ENCODE measurements at regions not wholly inside any gene's neighbourhood (a gene's known extent, or its start where the extent isn't known, plus 50 kb on each side); places are given as distances from the start of the nearest gene placed in this dataset.
A peak's percentile ranks its signal among the peaks of the same experiment; 100 is the strongest.
"Not testable (repeated sequence)": the region's sequence is repeated elsewhere in the genome, so short reads cannot be mapped to it uniquely, and the experiment has no call there.

DNA sequence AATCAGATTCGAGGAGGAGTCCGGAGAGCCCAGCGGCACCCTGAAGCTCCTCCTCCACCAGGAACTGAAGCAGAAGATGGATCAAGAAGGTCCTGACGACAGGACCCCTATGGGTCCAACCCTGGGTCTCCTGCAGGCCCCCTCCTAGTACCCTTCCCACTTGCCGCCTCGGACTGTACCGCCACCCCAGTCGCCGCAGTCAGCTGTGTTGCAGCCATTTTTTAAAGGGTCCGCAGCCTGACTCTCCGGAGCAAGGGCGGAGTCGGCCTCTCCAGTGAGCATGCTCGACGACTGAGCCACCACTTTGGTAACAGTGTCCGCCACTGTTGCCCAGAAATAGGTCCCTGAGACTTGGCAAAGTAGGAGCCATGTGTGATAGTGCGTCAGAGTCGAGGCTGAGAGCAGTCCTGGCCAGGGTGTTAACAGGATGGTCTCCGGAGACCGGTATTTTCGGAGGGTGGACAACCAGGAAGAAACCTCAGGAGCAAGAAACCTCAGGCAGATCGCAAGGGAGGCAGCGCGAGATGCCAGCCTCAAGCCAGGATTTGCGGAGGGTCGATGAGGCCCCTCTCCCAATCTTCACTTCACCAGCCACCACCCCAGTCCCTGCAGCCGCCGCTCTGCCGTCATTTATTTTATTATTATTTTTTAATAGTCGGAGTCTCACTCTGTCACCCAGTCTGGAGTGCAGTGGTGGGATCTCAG is 294.6 kb upstream of the ZNF337 start:
- Histone ChIP-seq H3K27me3 (ENCODE audit: control insufficient read depth, insufficient read depth, low read length) (peaks cover under 1% of the 10 kb centered on the region), H3K36me3 (ENCODE audit: control insufficient read depth, insufficient read depth, low read length) (no peaks in the 10 kb centered on the region), H3K4me3 (ENCODE audit: low read depth, low read length) (no peak overlapping the region)
- FAIRE-seq, result no peak
- TF ChIP-seq, protein P1, sequence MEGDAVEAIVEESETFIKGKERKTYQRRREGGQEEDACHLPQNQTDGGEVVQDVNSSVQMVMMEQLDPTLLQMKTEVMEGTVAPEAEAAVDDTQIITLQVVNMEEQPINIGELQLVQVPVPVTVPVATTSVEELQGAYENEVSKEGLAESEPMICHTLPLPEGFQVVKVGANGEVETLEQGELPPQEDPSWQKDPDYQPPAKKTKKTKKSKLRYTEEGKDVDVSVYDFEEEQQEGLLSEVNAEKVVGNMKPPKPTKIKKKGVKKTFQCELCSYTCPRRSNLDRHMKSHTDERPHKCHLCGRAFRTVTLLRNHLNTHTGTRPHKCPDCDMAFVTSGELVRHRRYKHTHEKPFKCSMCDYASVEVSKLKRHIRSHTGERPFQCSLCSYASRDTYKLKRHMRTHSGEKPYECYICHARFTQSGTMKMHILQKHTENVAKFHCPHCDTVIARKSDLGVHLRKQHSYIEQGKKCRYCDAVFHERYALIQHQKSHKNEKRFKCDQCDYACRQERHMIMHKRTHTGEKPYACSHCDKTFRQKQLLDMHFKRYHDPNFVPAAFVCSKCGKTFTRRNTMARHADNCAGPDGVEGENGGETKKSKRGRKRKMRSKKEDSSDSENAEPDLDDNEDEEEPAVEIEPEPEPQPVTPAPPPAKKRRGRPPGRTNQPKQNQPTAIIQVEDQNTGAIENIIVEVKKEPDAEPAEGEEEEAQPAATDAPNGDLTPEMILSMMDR (IDR thresholded peaks at IDR 0.05; ENCODE audit: insufficient read depth, low read length, severe bottlenecking), result no peak
- DNase-seq (ENCODE audit: low read depth), result no peak

DNA sequence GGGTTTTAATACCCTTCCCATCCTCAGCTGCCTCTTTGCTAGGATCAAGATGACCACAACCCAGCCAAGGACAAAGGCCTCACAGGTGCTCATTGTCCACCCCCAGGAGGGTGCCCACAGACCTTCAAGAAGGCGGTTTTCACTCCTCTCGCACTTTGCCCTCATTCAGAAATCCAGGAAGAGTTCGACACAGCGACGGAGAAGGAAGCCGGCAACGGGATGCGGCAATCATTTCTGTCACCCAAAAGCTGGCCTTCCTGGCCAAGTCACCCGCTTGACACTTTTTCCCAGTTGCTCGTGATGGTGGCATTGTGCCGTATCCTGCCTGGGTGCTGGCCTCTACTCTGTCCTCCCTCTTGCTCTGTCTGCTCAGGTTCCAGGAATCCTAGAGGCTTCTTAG is 293.0 kb upstream of the ZNF337 start:
- not testable (repeated sequence) for FAIRE-seq; H3K27me3 ChIP-seq (ENCODE audit: control insufficient read depth, insufficient read depth, low read length); H3K4me3 ChIP-seq (ENCODE audit: low read depth, low read length); H3K36me3 ChIP-seq (ENCODE audit: control insufficient read depth, insufficient read depth, low read length); DNase-seq (ENCODE audit: low read depth)

DNA sequence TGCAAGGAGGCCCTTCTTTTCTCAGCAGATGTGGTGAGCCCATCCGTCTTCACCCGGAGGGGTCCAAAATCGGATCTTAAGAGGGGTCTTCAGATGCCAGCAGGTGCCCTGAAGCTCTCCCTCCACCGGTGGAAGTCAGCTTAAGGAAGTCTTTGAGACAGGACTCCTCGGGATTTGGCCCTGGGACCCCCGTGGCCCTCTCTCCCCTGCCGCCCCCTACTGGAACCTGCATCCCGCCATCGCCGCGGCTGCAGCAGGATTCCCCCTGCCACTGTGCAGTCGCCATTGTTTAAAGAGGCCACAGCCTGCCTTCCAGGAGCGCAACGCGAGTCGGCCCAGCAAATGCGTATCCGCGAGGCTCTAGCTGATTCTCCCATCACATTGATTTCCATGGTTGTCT is 292.5 kb upstream of the ZNF337 start:
- TF ChIP-seq, protein P1 (IDR thresholded peaks at IDR 0.05; ENCODE audit: insufficient read depth, low read length, severe bottlenecking), result no peak
- no peaks in the 10 kb centered on the region for H3K36me3 ChIP-seq (ENCODE audit: control insufficient read depth, insufficient read depth, low read length)
- H3K27me3 ChIP-seq (ENCODE audit: control insufficient read depth, insufficient read depth, low read length), result peaks cover 2% of the 10 kb centered on the region
- DNase-seq (ENCODE audit: low read depth) (no peak), FAIRE-seq (no peak)
- H3K4me3 ChIP-seq (ENCODE audit: low read depth, low read length), result no peak overlapping the region

DNA sequence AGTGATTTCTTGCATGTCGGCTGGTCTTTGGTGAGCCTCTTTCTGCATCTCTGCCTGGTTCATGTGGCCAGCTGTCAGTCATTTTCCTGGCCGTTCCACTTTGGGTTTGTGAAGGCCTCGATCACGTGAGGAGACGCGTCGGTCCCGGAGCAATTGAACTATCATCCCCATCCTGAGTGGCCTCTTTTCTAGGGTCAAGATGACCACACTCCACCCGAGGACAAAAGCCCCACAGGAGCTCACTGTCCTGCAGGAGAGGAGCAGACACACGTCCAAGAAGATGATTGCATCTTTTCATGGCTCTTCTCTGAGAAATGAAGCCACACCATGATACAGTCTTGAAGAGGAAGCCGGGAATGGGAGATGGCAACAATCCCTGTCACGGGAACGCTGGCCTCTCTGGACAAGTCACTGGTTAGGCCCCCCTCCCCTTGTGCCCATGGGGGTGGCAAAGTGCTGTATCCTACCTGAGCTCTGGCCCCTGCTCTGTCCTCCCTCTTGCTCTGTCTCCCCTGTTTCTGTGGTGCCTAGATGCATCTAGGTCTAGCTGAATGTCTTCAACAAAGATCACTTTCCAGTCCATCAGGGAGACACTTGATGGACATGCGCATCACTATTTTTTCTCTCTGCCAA is 291.4 kb upstream of the ZNF337 start:
- not testable (repeated sequence) for FAIRE-seq; DNase-seq (ENCODE audit: low read depth); H3K27me3 ChIP-seq (ENCODE audit: control insufficient read depth, insufficient read depth, low read length); H3K36me3 ChIP-seq (ENCODE audit: control insufficient read depth, insufficient read depth, low read length); H3K4me3 ChIP-seq (ENCODE audit: low read depth, low read length)

DNA sequence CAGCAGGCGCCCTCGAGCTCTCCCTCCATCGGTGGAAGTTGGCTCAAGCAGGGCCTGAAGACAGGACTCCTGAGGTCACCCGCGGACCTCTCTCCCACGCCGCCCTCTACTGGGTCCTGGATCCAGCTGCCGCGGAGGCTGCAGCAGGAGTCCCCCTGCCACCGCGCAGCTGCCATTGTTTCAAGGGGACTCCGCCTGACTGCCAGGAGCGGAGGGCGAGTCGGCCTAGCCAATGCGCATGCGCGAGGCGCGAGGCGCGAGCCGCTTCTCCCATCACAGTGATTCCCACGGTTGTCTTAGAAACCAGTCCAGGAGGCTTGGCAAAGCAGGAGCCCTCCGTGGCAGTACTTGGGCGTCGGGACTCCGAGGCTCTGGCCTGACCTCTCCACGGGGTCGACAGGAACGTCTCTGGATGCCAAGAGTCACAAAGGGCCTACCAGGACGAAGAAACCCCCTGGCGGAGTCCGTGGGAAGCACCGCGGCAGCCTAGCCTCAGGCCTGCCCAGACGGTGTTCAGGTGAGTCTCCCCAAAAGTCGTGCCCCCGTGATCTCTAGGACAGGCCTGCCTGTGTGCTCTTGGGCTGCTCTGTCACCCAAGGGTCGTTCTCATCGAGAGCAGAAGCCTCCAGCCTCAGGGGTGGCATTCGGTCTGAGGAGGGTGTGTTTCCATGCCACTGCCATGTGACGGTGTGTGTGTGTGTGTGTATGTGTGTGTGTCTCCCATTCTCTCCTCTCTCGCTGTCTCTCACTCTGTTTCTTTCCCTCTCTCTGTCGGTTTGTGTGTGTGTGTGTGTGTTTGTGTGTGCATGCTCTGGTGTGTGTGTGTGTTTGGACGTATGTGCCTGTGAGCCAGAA is 290.6 kb upstream of the ZNF337 start:
- H3K27me3 ChIP-seq (ENCODE audit: control insufficient read depth, insufficient read depth, low read length), result peaks cover 2% of the 10 kb centered on the region
- H3K36me3 ChIP-seq (ENCODE audit: control insufficient read depth, insufficient read depth, low read length), result no peaks in the 10 kb centered on the region
- FAIRE-seq (no peak), DNase-seq (ENCODE audit: low read depth) (peak; percentile 4)
- peak overlapping the region; percentile 17 for H3K4me3 ChIP-seq (ENCODE audit: low read depth, low read length)
- TF ChIP-seq, protein P1 (IDR thresholded peaks at IDR 0.05; ENCODE audit: insufficient read depth, low read length, severe bottlenecking), result peak; percentile 49

DNA sequence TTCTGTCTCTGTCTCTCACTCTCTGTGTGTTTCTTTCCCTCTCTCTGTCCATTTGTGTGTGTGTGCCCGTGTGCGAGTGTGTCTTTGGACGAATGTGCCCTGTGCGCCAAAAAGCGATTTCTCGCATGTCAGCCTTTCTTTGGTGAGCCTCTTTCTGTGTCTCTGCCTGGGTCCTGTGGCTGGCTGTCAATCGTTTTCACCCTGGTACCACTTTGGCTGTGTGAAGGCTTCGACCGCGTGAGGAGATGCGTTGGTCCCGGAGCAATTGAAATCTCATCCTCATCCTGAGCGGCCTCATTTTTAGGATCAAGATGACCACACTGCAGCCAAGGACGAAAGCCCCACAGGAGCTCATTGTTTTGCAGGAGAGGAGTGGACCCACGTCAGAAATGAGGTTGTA is 288.9 kb upstream of the ZNF337 start:
- peaks cover 2% of the 10 kb centered on the region for H3K27me3 ChIP-seq (ENCODE audit: control insufficient read depth, insufficient read depth, low read length)
- H3K4me3 ChIP-seq (ENCODE audit: low read depth, low read length), result no peak overlapping the region
- DNase-seq (ENCODE audit: low read depth), result no peak
- H3K36me3 ChIP-seq (ENCODE audit: control insufficient read depth, insufficient read depth, low read length), result no peaks in the 10 kb centered on the region
- no peak for FAIRE-seq
- TF ChIP-seq, protein P1 (IDR thresholded peaks at IDR 0.05; ENCODE audit: insufficient read depth, low read length, severe bottlenecking), result no peak
